C4-2B (cell line): ENCODE measurements at regions not wholly inside any gene's neighbourhood (a gene's known extent, or its start where the extent isn't known, plus 50 kb on each side); places are given as distances from the start of the nearest gene placed in this dataset.
"Not testable (repeated sequence)": the region's sequence is repeated elsewhere in the genome, so short reads cannot be mapped to it uniquely, and the experiment has no call there.

Experiments
- H3K27ac ChIP-seq: fragments of 450-650 bp; 2 replicates; pipeline ENCODE4 v1.5.1; 2017
- CTCF ChIP-seq: fragments of 450-650 bp; conservative IDR thresholded peaks from 2 replicates; pipeline ENCODE4 v1.5.1; 2017; ENCODE audit warnings: mild to moderate bottlenecking
- ZFX ChIP-seq: fragments of 450-650 bp; IDR thresholded peaks from 2 replicates; pipeline ENCODE4 v1.6.1; 2017

GRCh38 chr17:53227111-53227510 is 595.6 kb upstream of the KIF2B start:
- no peak overlapping the region for H3K27ac ChIP-seq
- no peak for TF ChIP-seq CTCF

GRCh38 chr17:53219821-53220220 is 602.9 kb upstream of the KIF2B start:
- no peak overlapping the region for H3K27ac ChIP-seq
- no peak for TF ChIP-seq ZFX
- TF ChIP-seq CTCF = no peak

- H3K27ac ChIP-seq = no peak overlapping the region
- TF ChIP-seq ZFX (no peak), CTCF (no peak)
Observed at GRCh38 chr17:53218723-53219122, 604.0 kb upstream of the KIF2B start.

GRCh38 chr17:53217311-53217710 is 605.4 kb upstream of the KIF2B start:
- TF ChIP-seq CTCF (no peak), ZFX (no peak)
- H3K27ac ChIP-seq = no peak overlapping the region

- H3K27ac ChIP-seq = not testable (repeated sequence)
Observed at GRCh38 chr17:53208935-53209334, 613.8 kb upstream of the KIF2B start.

GRCh38 chr17:53193044-53193443 is 629.7 kb upstream of the KIF2B start:
- H3K27ac ChIP-seq = no peak overlapping the region
- no peak for TF ChIP-seq CTCF
- no peak for TF ChIP-seq ZFX

GRCh38 chr17:53191878-53192277 is 630.8 kb upstream of the KIF2B start:
- H3K27ac ChIP-seq = no peak overlapping the region
- TF ChIP-seq CTCF (peak; percentile 33), ZFX (no peak)

GRCh38 chr17:53186001-53186400 is 636.7 kb upstream of the KIF2B start:
- TF ChIP-seq CTCF = no peak; the same call in 1 of the 2 replicates
- TF ChIP-seq ZFX = no peak
- H3K27ac ChIP-seq = no peak overlapping the region
